ENCODE measurements at regions not wholly inside any gene's neighbourhood (a gene's known extent, or its start where the extent isn't known, plus 50 kb on each side); places are given as distances from the start of the nearest gene placed in this dataset.
A peak's percentile ranks its signal among the peaks of the same experiment; 100 is the strongest.

GRCh38 chr18:70420146-70420898 lies 131.5 kb downstream of the SOCS6 start:
- FAIRE-seq (no peak), DNase-seq (ENCODE audit: low read depth) (peak; percentile 63)
- Histone ChIP-seq H3K4me3 (ENCODE audit: low read depth, low read length) (no peak overlapping the region), H3K27me3 (ENCODE audit: control insufficient read depth, insufficient read depth, low read length) (no peaks in the 10 kb centered on the region), H3K36me3 (ENCODE audit: control insufficient read depth, insufficient read depth, low read length) (no peaks in the 10 kb centered on the region)
- TF ChIP-seq CTCF (IDR thresholded peaks at IDR 0.05; ENCODE audit: insufficient read depth, low read length, severe bottlenecking) = no peak

GRCh38 chr18:70419526-70419925 lies 130.7 kb downstream of the SOCS6 start:
- peak; percentile 35 for DNase-seq (ENCODE audit: low read depth)
- H3K4me3 ChIP-seq (ENCODE audit: low read depth, low read length) = no peak overlapping the region
- H3K36me3 ChIP-seq (ENCODE audit: control insufficient read depth, insufficient read depth, low read length) = no peaks in the 10 kb centered on the region
- TF ChIP-seq CTCF (IDR thresholded peaks at IDR 0.05; ENCODE audit: insufficient read depth, low read length, severe bottlenecking) = no peak
- FAIRE-seq = no peak
- no peaks in the 10 kb centered on the region for H3K27me3 ChIP-seq (ENCODE audit: control insufficient read depth, insufficient read depth, low read length)

GRCh38 chr18:70418546-70419311 lies 129.9 kb downstream of the SOCS6 start:
- H3K27me3 ChIP-seq (ENCODE audit: control insufficient read depth, insufficient read depth, low read length) = no peaks in the 10 kb centered on the region
- no peak overlapping the region for H3K4me3 ChIP-seq (ENCODE audit: low read depth, low read length)
- TF ChIP-seq CTCF (IDR thresholded peaks at IDR 0.05; ENCODE audit: insufficient read depth, low read length, severe bottlenecking) = no peak
- DNase-seq (ENCODE audit: low read depth) (no peak), FAIRE-seq (no peak)
- no peaks in the 10 kb centered on the region for H3K36me3 ChIP-seq (ENCODE audit: control insufficient read depth, insufficient read depth, low read length)

GRCh38 chr18:70417847-70418246 lies 129.0 kb downstream of the SOCS6 start:
- H3K36me3 ChIP-seq (ENCODE audit: control insufficient read depth, insufficient read depth, low read length) = no peaks in the 10 kb centered on the region
- TF ChIP-seq CTCF (IDR thresholded peaks at IDR 0.05; ENCODE audit: insufficient read depth, low read length, severe bottlenecking) = no peak
- no peak for FAIRE-seq

GRCh38 chr18:70416496-70416895 lies 127.7 kb downstream of the SOCS6 start:
- DNase-seq (ENCODE audit: low read depth) = no peak
- Histone ChIP-seq H3K4me3 (ENCODE audit: low read depth, low read length) (no peak overlapping the region), H3K27me3 (ENCODE audit: control insufficient read depth, insufficient read depth, low read length) (no peaks in the 10 kb centered on the region), H3K36me3 (ENCODE audit: control insufficient read depth, insufficient read depth, low read length) (no peaks in the 10 kb centered on the region)
- FAIRE-seq = no peak
- no peak for TF ChIP-seq CTCF (IDR thresholded peaks at IDR 0.05; ENCODE audit: insufficient read depth, low read length, severe bottlenecking)

More at GRCh38 chr18:70417847-70418246, 129.0 kb downstream of the SOCS6 start:
- H3K27me3 ChIP-seq (ENCODE audit: control insufficient read depth, insufficient read depth, low read length) = no peaks in the 10 kb centered on the region
- H3K4me3 ChIP-seq (ENCODE audit: low read depth, low read length) = no peak overlapping the region
- DNase-seq (ENCODE audit: low read depth) = no peak
